K562 (cell line): ENCODE measurements at regions not wholly inside any gene's neighbourhood (a gene's known extent, or its start where the extent isn't known, plus 50 kb on each side); places are given as distances from the start of the nearest gene placed in this dataset.

ENCODE experiments used
- MEF2D ChIP-seq: conservative IDR thresholded peaks from 2 replicates; pipeline ENCODE4 v1.6.1; 2016; ENCODE audit warnings: low read depth, missing genetic modification characterization, missing compliant biosample characterization
- PTRF ChIP-seq: fragments of 450-650 bp; IDR thresholded peaks from 2 replicates; pipeline ENCODE4 v1.6.1; 2016; ENCODE audit warnings: mild to moderate bottlenecking, missing genetic modification characterization, missing compliant biosample characterization
- ZNF282 ChIP-seq: sonication (generic); formaldehyde crosslinking; IDR thresholded peaks from 2 replicates; pipeline ENCODE4 v1.8.1; 2023; ENCODE audit warnings: missing genetic modification reagents
- TF ChIP-seq, protein P1 (sequence below): fragments of 450-650 bp; IDR thresholded peaks from 2 replicates; pipeline ENCODE4 v1.6.1; 2016
- TF ChIP-seq, protein P2 (sequence below), 2 experiments: fragments of 450-650 bp; formaldehyde crosslinking in 1 of 2; IDR thresholded peaks; 2 replicates each; pipeline versions ENCODE4 v1.4.0 to v1.6.1; 2014 to 2020; ENCODE audit warnings: mild to moderate bottlenecking in 2 of 2, borderline replicate concordance in 1 of 2, low read depth in 1 of 2

DNA sequence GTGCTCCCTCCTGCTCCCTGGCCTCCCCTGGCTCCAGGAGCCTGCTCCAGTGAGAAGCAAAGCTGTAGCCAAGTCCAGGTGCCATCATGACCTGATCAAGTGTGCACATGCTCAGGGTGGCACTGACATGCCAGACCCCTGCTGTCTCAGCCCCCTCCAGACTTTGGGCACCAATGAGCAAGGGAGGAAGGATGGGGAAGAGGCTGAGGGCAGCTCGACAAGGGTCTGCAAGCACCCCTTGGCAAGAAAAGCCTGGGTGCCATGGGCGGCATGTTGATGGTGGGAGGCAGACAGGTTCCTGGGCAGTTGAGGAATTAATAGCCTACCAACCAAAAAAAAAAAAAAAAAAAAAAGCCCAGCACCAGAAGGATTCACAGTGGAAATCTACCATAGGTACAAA is 942.6 kb upstream of the PRMT6 start (continued):
- TF ChIP-seq, protein P1, sequence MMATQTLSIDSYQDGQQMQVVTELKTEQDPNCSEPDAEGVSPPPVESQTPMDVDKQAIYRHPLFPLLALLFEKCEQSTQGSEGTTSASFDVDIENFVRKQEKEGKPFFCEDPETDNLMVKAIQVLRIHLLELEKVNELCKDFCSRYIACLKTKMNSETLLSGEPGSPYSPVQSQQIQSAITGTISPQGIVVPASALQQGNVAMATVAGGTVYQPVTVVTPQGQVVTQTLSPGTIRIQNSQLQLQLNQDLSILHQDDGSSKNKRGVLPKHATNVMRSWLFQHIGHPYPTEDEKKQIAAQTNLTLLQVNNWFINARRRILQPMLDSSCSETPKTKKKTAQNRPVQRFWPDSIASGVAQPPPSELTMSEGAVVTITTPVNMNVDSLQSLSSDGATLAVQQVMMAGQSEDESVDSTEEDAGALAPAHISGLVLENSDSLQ = no peak
- TF ChIP-seq, protein P2, sequence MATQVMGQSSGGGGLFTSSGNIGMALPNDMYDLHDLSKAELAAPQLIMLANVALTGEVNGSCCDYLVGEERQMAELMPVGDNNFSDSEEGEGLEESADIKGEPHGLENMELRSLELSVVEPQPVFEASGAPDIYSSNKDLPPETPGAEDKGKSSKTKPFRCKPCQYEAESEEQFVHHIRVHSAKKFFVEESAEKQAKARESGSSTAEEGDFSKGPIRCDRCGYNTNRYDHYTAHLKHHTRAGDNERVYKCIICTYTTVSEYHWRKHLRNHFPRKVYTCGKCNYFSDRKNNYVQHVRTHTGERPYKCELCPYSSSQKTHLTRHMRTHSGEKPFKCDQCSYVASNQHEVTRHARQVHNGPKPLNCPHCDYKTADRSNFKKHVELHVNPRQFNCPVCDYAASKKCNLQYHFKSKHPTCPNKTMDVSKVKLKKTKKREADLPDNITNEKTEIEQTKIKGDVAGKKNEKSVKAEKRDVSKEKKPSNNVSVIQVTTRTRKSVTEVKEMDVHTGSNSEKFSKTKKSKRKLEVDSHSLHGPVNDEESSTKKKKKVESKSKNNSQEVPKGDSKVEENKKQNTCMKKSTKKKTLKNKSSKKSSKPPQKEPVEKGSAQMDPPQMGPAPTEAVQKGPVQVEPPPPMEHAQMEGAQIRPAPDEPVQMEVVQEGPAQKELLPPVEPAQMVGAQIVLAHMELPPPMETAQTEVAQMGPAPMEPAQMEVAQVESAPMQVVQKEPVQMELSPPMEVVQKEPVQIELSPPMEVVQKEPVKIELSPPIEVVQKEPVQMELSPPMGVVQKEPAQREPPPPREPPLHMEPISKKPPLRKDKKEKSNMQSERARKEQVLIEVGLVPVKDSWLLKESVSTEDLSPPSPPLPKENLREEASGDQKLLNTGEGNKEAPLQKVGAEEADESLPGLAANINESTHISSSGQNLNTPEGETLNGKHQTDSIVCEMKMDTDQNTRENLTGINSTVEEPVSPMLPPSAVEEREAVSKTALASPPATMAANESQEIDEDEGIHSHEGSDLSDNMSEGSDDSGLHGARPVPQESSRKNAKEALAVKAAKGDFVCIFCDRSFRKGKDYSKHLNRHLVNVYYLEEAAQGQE (IDR thresholded peaks at IDR 0.05; ENCODE audit: borderline replicate concordance) = no peak
- TF ChIP-seq, protein P2 (CRISPR knock-in tag; IDR thresholded peaks at IDR 0.05; ENCODE audit: low read depth) = no peak
- TF ChIP-seq ZNF282 (CRISPR knock-in tag) (no peak), PTRF (tag) (no peak), MEF2D (no peak)
